Right renal cortex interstitium (tissue), 3 donors: ENCODE measurements at regions not wholly inside any gene's neighbourhood (a gene's known extent, or its start where the extent isn't known, plus 50 kb on each side); places are given as distances from the start of the nearest gene placed in this dataset.
"Not testable (repeated sequence)": the region's sequence is repeated elsewhere in the genome, so short reads cannot be mapped to it uniquely, and the experiment has no call there.

ENCODE experiments used
- DNase-seq, 3 donors: peaks; one replicate each; pipeline ENCODE4 v3.0.0-alpha.2; 2013; ENCODE audit warnings: low read depth in 3 of 3, low spot score in 2 of 3

DNA sequence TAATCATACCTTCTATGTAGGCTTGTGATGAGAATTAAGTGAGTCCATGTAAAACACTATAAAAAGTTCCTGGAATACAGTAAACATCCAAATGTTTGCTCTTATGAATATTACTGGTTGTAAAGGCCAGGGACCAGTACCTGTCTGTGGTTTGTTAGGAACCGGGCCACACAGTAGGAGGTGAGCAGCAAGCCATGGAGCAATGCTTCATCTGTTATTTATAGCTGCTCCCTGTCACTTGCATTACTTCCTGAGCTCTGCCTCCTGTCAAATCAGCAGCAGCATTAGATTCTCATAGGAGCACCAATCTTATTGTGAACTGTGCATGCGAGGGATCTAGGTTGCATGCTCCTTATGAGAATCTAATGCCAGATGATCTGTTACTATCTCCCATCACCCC, 662.0 kb upstream of the ANKRD30A start:
- DNase-seq: no peak

DNA sequence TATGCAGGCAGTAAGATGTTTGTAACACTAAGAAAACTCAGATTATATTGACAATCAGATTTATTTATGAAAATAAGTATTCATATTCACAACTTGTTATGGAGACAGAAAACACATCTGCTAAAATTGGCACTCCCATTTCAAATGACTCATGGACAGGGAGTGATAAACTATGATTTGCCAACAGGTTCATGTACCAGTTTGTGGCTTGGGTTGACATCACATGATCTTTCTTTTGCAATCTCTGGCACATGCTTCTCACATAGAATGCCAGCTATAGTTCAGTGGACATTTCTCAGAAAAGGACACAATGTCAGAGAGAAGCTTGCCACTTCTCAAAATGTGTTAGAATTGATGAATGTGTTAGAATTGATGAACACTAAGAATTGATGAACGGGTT, 663.2 kb upstream of the ANKRD30A start:
- DNase-seq: no peak

DNA sequence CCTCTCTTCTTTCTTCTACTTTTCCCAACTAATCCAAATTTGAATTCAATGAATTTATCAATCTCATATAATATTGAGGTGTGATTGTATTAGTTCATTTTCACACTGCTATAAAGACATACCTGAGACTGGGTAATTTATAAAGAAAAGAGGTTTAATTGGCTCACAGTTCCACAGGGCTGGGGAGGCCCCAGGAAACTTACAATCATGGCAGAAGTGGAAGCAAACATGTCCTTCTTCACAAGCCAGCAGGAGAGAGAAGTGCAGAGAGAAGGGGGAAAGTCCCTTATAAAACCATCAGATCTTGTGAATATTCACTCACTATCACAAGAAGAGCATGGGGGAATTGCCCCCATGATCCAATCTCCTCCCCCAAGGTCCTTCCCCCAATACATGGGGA, 667.0 kb upstream of the ANKRD30A start:
- DNase-seq: not testable (repeated sequence)

DNA sequence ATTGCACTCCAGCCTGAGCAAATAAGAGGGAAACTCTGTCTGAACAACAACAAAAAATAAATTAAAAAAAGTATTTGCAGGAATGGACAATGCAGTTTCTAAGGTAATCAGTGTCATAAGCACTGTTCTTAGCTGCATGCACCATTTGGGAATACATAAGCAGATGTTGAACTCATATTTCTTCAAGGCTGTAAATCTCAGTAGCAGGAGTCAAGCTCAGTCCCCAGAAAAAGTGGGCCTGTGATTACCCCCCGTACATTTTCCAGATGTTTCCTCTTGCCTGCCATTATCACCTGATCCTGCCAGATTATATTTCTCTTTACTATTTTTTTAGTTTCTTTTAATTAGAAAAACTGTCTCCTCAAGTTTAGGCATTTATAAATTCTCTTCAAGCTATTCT, 667.6 kb upstream of the ANKRD30A start:
- DNase-seq: no peak

DNA sequence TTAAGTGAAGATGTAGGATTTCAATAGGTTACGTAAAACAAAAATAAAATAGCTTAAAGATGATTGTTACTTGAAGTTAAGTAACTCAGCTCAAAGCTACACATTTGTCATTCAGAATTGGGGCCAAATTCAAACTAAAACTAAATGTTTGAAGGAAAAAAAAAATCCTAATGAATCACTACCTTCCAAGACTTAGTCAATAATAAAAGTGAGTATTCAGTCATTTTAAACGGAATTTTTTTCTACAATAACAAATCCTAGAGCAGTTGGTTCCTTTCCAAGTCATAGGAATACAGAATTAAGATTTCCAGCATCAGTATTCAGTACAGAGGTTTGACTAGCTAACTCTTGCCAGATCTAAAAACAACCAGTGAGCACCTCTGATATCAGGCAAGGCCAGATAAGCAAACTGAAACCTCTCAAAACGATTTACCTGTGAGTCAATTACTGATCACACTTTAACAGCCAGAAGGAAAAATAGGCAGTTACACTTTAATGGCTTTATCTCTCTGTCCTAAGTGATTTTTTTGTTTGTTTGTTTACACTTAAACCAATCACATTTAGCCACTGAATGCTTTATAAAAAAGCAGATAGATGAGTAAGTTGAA, 669.8 kb upstream of the ANKRD30A start:
- no peak for DNase-seq

DNA sequence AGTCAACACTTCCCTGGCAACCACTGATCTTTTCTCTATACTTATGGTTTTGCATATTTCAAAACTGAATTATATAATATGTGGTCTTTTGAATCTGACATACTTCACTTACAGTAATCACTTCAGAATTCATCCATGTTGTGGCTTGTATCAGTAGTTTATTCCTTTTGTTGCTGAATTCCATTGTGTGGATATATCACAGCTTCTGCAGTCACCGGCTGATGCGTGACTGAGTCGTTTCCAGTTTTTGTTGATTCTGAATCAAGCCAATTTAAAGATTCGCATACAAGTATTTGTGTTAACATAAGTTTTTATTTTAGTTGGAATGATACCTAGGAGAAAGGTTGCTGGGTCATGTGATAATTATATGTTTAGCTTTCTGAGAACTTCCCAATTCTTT, 672.5 kb upstream of the ANKRD30A start:
- no peak for DNase-seq

DNA sequence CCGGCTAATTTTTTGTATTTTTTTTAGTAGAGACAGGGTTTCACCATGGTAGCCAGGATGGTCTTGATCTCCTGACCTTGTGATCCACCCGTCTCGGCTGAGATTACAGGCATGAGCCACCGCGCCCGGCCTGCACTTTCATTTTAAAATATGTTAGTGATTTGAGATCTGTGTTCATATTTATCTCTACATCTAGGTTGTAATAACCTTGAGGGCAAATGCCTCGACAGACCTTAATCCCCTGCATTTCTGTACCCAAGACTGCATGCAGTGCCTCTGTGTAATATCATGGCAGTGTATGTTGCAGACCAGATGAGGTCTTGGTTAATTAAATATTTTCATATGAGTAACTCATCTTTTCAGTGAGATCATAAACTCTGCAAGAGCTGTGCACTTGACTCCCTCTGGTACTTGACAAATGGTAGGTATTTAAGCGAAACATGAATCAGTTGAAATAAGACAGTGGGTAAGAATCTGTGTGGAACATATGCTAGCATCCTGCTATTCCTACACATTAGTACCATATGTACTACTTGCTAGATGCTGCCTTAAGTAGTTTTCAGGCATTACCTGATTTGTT, 673.9 kb upstream of the ANKRD30A start:
- no peak for DNase-seq

- DNase-seq: no peak
Observed at GRCh38 chr10:36450380-36450779, 675.0 kb upstream of the ANKRD30A start.

- no peak for DNase-seq
Observed at GRCh38 chr10:36448760-36449691, 676.4 kb upstream of the ANKRD30A start.

- no peak for DNase-seq
Observed at GRCh38 chr10:36446881-36447280, 678.5 kb upstream of the ANKRD30A start.

DNA sequence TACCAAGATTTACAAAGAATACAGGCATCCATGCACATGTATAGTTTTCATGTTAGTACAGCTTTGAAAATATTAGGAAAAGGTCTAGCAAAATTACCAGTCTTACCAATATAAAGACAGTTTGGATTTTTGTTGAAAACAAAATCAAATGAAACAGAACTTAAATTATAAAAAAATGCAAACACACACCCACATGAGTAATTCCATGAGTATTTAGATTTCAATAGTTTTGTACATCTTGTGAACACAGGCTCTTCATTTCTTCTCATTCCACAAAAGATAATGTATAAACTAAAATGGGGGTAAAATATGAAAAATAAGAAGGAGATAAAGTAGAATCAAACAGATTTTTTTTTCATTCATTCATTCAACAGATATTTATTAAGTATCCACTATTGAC, 682.2 kb upstream of the ANKRD30A start:
- DNase-seq: no peak

DNA sequence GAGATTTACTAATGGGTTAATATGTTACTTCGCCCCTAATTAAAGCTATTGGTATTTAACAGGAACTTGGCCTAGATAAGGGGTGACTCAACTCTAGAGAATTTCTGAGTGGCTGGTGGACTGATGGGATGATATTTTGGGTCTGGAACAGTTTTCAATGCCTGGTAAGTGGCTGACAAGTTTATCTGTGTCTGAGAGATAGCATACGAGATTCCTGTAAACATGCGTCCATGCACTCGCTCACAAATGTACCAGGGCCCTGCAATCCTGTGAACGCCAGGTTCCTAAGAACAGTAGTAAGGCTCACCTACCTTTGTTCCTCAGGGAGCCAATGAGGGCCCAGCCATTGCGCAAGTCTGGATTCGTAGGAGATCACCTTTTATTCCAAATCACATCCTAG, 683.8 kb upstream of the ANKRD30A start:
- DNase-seq: no peak

- no peak for DNase-seq
Observed at GRCh38 chr10:36440539-36440938, 684.9 kb upstream of the ANKRD30A start.

DNA sequence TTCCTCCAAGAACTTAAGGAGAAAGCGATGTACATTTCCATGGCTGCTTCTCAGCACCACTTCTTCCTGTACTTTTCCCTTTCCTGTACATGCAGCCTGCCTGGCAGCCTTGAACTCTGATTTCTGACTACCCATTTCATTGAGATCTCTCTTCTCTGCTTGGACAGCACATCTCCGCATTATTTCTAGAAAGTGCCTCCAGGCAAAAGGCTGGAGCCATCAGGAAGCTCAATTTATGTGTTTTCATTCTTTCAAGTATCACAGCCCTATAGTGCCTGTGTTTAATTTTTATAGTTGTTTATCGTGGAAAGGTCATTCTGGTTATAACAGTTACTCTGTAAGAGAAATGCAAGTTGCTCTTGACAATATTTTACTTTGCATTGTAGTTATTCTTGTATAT, 688.0 kb upstream of the ANKRD30A start:
- DNase-seq: no peak

- DNase-seq: no peak
Observed at GRCh38 chr10:36428507-36428906, 696.9 kb upstream of the ANKRD30A start.

DNA sequence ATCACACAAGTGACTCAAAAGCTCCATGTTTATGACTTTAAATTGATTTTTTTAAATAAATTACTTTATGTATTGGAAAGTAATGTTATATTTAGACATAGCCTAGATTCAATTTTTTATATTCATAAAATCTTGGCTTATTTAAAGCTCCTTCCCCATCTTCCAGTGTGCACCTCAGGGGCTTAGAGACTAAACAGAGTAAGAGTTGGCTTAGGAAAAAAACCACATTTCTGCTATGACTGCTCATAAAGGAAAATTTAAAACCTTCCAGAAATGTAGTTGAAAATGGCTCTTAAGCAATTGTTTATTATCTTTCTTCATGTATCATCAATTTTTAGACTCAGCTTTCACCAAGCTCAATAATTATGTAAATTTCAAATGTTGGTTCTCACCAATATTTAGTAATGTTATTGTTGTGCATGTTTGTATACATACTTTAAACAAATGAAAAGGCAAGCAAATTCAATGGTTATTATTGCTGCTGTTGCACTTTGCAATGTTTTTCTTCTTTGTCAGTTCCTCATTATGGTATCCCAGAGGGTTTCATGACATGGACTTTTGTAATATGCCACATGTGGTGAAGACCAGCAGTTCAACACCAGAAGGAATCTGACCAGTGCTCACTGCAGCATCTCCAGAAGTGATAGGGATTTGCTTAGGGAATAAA, 700.1 kb upstream of the ANKRD30A start:
- DNase-seq: no peak

- no peak for DNase-seq
Observed at GRCh38 chr10:36424502-36424901, 700.9 kb upstream of the ANKRD30A start.

DNA sequence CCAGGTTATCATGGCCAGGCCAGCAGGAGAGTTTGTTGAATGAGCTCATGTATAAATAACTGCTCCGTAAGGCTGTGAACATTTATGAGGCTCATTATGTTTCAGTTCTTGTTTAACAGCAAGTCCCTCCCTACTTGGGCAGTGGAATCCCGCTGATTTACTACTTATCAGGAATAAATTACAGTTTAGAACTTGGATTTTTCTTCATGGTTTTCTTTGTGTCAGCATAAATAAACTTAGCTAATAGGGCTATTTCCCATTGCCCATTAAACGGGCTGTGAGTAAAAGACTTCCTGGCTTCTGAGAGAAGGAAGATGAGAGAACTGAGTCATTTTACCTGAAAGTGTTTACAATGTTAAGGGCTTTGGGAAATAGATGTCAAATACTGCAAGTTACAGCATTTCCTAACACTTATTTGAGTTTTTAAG, 701.6 kb upstream of the ANKRD30A start:
- peak in 2 of 3 donors; percentile 23 to 51 for DNase-seq

DNA sequence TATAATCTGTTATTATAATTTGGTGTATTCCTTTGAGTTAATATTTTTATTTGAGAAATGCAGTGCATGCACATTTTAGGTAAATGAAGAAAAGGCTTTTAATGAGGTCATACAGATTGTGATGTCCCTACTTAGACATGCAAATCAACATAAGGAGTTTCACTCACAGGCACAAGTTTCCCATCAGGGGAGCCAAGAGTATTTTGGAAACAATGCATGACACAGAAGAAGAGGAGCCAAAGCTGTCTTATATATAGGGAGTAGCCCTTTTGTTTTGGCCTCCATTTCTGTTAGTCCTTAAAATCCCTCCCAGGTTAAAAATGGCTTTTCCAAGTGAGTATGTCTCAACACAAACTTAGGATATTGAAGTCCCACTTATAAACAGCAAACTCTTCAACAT, 703.4 kb upstream of the ANKRD30A start:
- no peak for DNase-seq

GRCh38 chr10:36416513-36416912, 708.9 kb upstream of the ANKRD30A start:
- no peak for DNase-seq

DNA sequence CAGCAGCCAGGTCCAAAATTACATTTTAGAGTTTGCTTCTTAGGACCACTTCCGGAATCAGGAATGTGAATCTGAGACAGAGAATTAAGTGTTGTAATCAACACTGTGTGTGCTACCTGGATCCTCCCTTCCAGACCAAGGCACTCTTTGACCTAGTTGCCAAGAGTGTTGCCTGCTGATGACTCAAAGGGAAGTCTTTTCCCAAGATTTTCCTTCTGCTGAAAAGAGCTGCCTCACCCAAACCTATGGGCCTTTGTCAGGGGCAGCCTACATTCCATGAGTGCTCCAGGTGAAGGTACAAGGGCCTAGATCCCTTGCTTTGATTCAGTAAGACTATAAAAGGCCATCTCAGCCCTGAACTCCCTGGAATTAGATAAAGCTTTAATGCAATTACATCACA, 712.5 kb upstream of the ANKRD30A start:
- no peak for DNase-seq
